SW 1271 (cell line): ENCODE measurements at regions not wholly inside any gene's neighbourhood (a gene's known extent, or its start where the extent isn't known, plus 50 kb on each side); places are given as distances from the start of the nearest gene placed in this dataset.

ENCODE experiments used
- DNase-seq, 2 experiments: peaks; one replicate each; lab custom pipeline; 2025; lab: John Stamatoyannopoulos, UW

- no peak for DNase-seq
Observed at GRCh38 chr5:30846171-30846570, 347.3 kb upstream of the CDH6 start.

- no peak for DNase-seq
Observed at GRCh38 chr5:30845194-30845593, 348.3 kb upstream of the CDH6 start.

GRCh38 chr5:30843541-30843940, 349.9 kb upstream of the CDH6 start:
- DNase-seq: no peak

- no peak for DNase-seq
Observed at GRCh38 chr5:30839956-30840355, 353.5 kb upstream of the CDH6 start.

GRCh38 chr5:30838936-30839496, 354.5 kb upstream of the CDH6 start:
- DNase-seq: no peak

GRCh38 chr5:30832519-30832918, 361.0 kb upstream of the CDH6 start:
- no peak for DNase-seq

- DNase-seq: no peak
Observed at GRCh38 chr5:30831605-30832004, 361.9 kb upstream of the CDH6 start.

- DNase-seq: no peak
Observed at GRCh38 chr5:30831123-30831522, 362.4 kb upstream of the CDH6 start.

- DNase-seq: no peak
Observed at GRCh38 chr5:30811298-30811697, 382.2 kb upstream of the CDH6 start.

GRCh38 chr5:30809933-30810332, 383.6 kb upstream of the CDH6 start:
- DNase-seq: no peak

- no peak for DNase-seq
Observed at GRCh38 chr5:30808996-30809395, 384.5 kb upstream of the CDH6 start.

- no peak for DNase-seq
Observed at GRCh38 chr5:30804739-30805505, 388.6 kb upstream of the CDH6 start.

GRCh38 chr5:30802961-30803705, 390.4 kb upstream of the CDH6 start:
- no peak for DNase-seq

GRCh38 chr5:30781643-30782042, 411.8 kb upstream of the CDH6 start:
- no peak for DNase-seq

GRCh38 chr5:30768056-30768690, 425.3 kb upstream of the CDH6 start:
- DNase-seq: no peak

- no peak for DNase-seq
Observed at GRCh38 chr5:30765706-30766105, 427.8 kb upstream of the CDH6 start.

- DNase-seq: no peak
Observed at GRCh38 chr5:30765227-30765626, 428.3 kb upstream of the CDH6 start.

GRCh38 chr5:30764704-30765103, 428.8 kb upstream of the CDH6 start:
- no peak for DNase-seq

- no peak for DNase-seq
Observed at GRCh38 chr5:30759731-30760130, 433.8 kb upstream of the CDH6 start.

- DNase-seq: no peak
Observed at GRCh38 chr5:30752015-30752414, 441.5 kb upstream of the CDH6 start.

- no peak for DNase-seq
Observed at GRCh38 chr5:30749971-30750370, 443.5 kb upstream of the CDH6 start.

GRCh38 chr5:30747412-30747811, 446.1 kb upstream of the CDH6 start:
- no peak for DNase-seq

GRCh38 chr5:30736669-30737068, 456.8 kb upstream of the CDH6 start:
- no peak for DNase-seq
